H1 (cell line): ENCODE measurements at regions not wholly inside any gene's neighbourhood (a gene's known extent, or its start where the extent isn't known, plus 50 kb on each side); places are given as distances from the start of the nearest gene placed in this dataset.

Experiments used
- CTCF ChIA-PET: fragments of 300-600 bp; sonication (Branson Sonifier 250); formaldehyde crosslinking; loops from one replicate; lab custom pipeline; 2021; ENCODE audit not compliant: partially characterized antibody; lab: Charles Lee
- POLR2A ChIA-PET: fragments of 300-600 bp; sonication (Branson Sonifier 250); formaldehyde crosslinking; loops from one replicate; lab custom pipeline; 2021; ENCODE audit warnings: inconsistent platforms; ENCODE audit not compliant: partially characterized antibody; lab: Charles Lee
- DNase-seq, 2 experiments: peaks; one replicate each; pipeline versions ENCODE4 v3.0.0 to v3.0.0-alpha.2; 2010 to 2022; ENCODE audit warnings: low spot score in 2 of 2, low read depth in 1 of 2, mixed read lengths in 1 of 2
- FAIRE-seq: peaks from 2 replicates; lab custom pipeline; 2011; peaks lifted over from hg19 to GRCh38; lab: Jason Lieb, UNC
- H2AFZ ChIP-seq: 2 replicates; pipeline ENCODE4 v1.8.1; 2012; ENCODE audit warnings: low read length, inconsistent platforms
- H2AK5ac ChIP-seq: 2 replicates; pipeline ENCODE4 v1.6.1; 2013; ENCODE audit warnings: low read depth, low read length
- H2BK120ac ChIP-seq: replicated peaks from 2 replicates; pipeline ENCODE3; 2013; ENCODE audit warnings: low read depth, low read length, inconsistent platforms
- H2BK12ac ChIP-seq: 2 replicates; pipeline ENCODE4 v1.6.1; 2013; ENCODE audit warnings: low read depth, low read length
- H2BK15ac ChIP-seq: 2 replicates; pipeline ENCODE4 v1.6.1; 2013; ENCODE audit warnings: low read length
- H2BK20ac ChIP-seq: 2 replicates; pipeline ENCODE4 v1.6.1; 2013; ENCODE audit warnings: low read length
- H2BK5ac ChIP-seq: 2 replicates; pipeline ENCODE4 v1.6.1; 2013; ENCODE audit warnings: low read depth, low read length
- H3K14ac ChIP-seq: 2 replicates; pipeline ENCODE4 v1.6.1; 2013; ENCODE audit warnings: inconsistent platforms; ENCODE audit not compliant: insufficient read length
- H3K18ac ChIP-seq: 2 replicates; pipeline ENCODE4 v1.6.1; 2013; ENCODE audit warnings: low read length; ENCODE audit errors: extremely low read depth
- H3K23ac ChIP-seq: 2 replicates; pipeline ENCODE4 v1.6.1; 2013; ENCODE audit warnings: inconsistent platforms; ENCODE audit not compliant: insufficient read length
- H3K23me2 ChIP-seq: 2 replicates; pipeline ENCODE4 v1.6.1; 2013; ENCODE audit warnings: low read depth, low read length
- H3K27ac ChIP-seq: 2 replicates; pipeline ENCODE4 v1.6.1; 2011; ENCODE audit warnings: low read depth, low read length, inconsistent platforms
- H3K27me3 ChIP-seq, 4 experiments: replicated peaks in 1 of 4; 1 replicate in 1 of 4; 2 replicates in 3 of 4; pipeline versions ENCODE4 v1.6.1 to v1.8.1; 2011 to 2013; ENCODE audit warnings: low read length in 3 of 4, mild to moderate bottlenecking in 3 of 4, inconsistent platforms in 2 of 4, mixed read lengths in 2 of 4, moderate library complexity in 1 of 4; ENCODE audit not compliant: control insufficient read depth in 3 of 4, insufficient read depth in 3 of 4; ENCODE audit errors: extremely low read depth in 1 of 4
- H3K36me3 ChIP-seq, 4 experiments: 2 replicates each; pipeline versions ENCODE4 v1.6.1 to v1.8.1; 2011 to 2013; ENCODE audit warnings: mild to moderate bottlenecking in 4 of 4, low read length in 3 of 4, moderate library complexity in 2 of 4, control low read depth in 1 of 4, inconsistent platforms in 1 of 4; ENCODE audit not compliant: insufficient read depth in 4 of 4, control insufficient read depth in 2 of 4
- H3K4ac ChIP-seq: replicated peaks from 2 replicates; pipeline ENCODE3; 2013; ENCODE audit warnings: low read length, low read depth, mixed read lengths, inconsistent platforms; ENCODE audit not compliant: insufficient read length
- H3K4me1 ChIP-seq, 4 experiments: replicated peaks in 1 of 4; 1 replicate in 1 of 4; 2 replicates in 3 of 4; pipeline versions ENCODE4 v1.6.1 to v1.8.1; 2011 to 2013; ENCODE audit warnings: low read length in 3 of 4, inconsistent platforms in 2 of 4, mixed read lengths in 1 of 4; ENCODE audit not compliant: insufficient read depth in 4 of 4, control insufficient read depth in 3 of 4
- H3K4me2 ChIP-seq, 2 experiments: 2 replicates each; pipeline versions ENCODE4 v1.6.1 to v1.8.1; 2011 to 2013; ENCODE audit warnings: low read depth in 2 of 2, low read length in 2 of 2, control low read depth in 1 of 2, inconsistent platforms in 1 of 2, mild to moderate bottlenecking in 1 of 2; ENCODE audit not compliant: insufficient read depth in 1 of 2
- H3K4me3 ChIP-seq, 4 experiments: fragments of 200-600, 300-600 bp in 1 of 4; sonication (generic), shearing (Covaris generic), sonication (Bioruptor Twin) in 1 of 4; 2 replicates each; pipeline versions ENCODE4 v1.5.1 to v1.8.1; 2011 to 2016; ENCODE audit warnings: low read length in 4 of 4, low read depth in 3 of 4, control low read depth in 2 of 4, inconsistent platforms in 2 of 4, mild to moderate bottlenecking in 2 of 4, mixed read lengths in 1 of 4, moderate library complexity in 1 of 4; ENCODE audit not compliant: insufficient read depth in 2 of 4; ENCODE audit errors: extremely low read depth in 1 of 4
- H3K56ac ChIP-seq: replicated peaks from 2 replicates; pipeline ENCODE3; 2013; ENCODE audit warnings: low read depth, mild to moderate bottlenecking, mixed read lengths, low read length, inconsistent platforms; ENCODE audit not compliant: insufficient read length
- H3K79me1 ChIP-seq: 2 replicates; pipeline ENCODE4 v1.6.1; 2013; ENCODE audit warnings: low read depth, low read length, control low read depth
- H3K79me2 ChIP-seq, 2 experiments: 2 replicates each; pipeline versions ENCODE4 v1.6.1 to v1.8.1; 2012 to 2013; ENCODE audit warnings: low read length in 2 of 2, mild to moderate bottlenecking in 2 of 2, inconsistent platforms in 1 of 2; ENCODE audit not compliant: insufficient read depth in 2 of 2, control insufficient read depth in 1 of 2
- H3K9ac ChIP-seq, 4 experiments: replicated peaks in 1 of 4; 1 replicate in 1 of 4; 2 replicates in 3 of 4; pipeline versions ENCODE4 v1.6.1 to v1.8.1; 2011 to 2013; ENCODE audit warnings: low read depth in 3 of 4, low read length in 3 of 4, control low read depth in 2 of 4, mild to moderate bottlenecking in 2 of 4, moderate library complexity in 2 of 4, inconsistent platforms in 1 of 4; ENCODE audit errors: extremely low read depth in 1 of 4
- H3K9me3 ChIP-seq, 2 experiments: 2 replicates each; pipeline versions ENCODE4 v1.6.1 to v1.8.1; 2012 to 2013; ENCODE audit warnings: mild to moderate bottlenecking in 2 of 2, moderate library complexity in 2 of 2, control low read depth in 1 of 2, inconsistent platforms in 1 of 2, low read depth in 1 of 2, low read length in 1 of 2, mixed read lengths in 1 of 2; ENCODE audit not compliant: insufficient read depth in 2 of 2
- H4K20me1 ChIP-seq, 2 experiments: replicated peaks in 1 of 2; 2 replicates each; pipeline versions ENCODE3 to v1.8.1; 2011 to 2013; ENCODE audit warnings: inconsistent platforms in 2 of 2, low read length in 2 of 2, mild to moderate bottlenecking in 1 of 2; ENCODE audit not compliant: insufficient read depth in 2 of 2, control insufficient read depth in 1 of 2
- H4K5ac ChIP-seq: 2 replicates; pipeline ENCODE4 v1.6.1; 2013; ENCODE audit warnings: low read length, low read depth, mixed read lengths, inconsistent platforms; ENCODE audit not compliant: insufficient read length
- H4K8ac ChIP-seq: 2 replicates; pipeline ENCODE4 v1.8.0; 2013; ENCODE audit warnings: mild to moderate bottlenecking, moderate library complexity, low read length, inconsistent platforms; ENCODE audit not compliant: insufficient read depth; ENCODE audit errors: extremely low read depth
- H4K91ac ChIP-seq: replicated peaks from 2 replicates; pipeline ENCODE3; 2013; ENCODE audit warnings: low read length, mixed read lengths, inconsistent platforms; ENCODE audit not compliant: insufficient read length
- ASH2L ChIP-seq: fragments of 200-600, 300-600 bp; sonication (generic); IDR thresholded peaks from one replicate; pipeline ENCODE4 v1.7.1; 2017; ENCODE audit warnings: low read length
- BACH1 ChIP-seq: IDR thresholded peaks from 2 replicates; pipeline ENCODE4 v1.6.1; 2012; ENCODE audit warnings: low read length, improper control_type of control experiment
- BRCA1 ChIP-seq: IDR thresholded peaks from 2 replicates; pipeline ENCODE4 v1.6.1; 2012; ENCODE audit warnings: low read depth, low read length, improper control_type of control experiment
- CBX5 ChIP-seq: fragments of 300-800, 300-1000 bp; sonication (generic); IDR thresholded peaks from 2 replicates; pipeline ENCODE4 v1.7.1; 2016; ENCODE audit warnings: antibody characterized with exemption, low read length, low read depth
- EZH2 ChIP-seq: fragments of 200-600 bp; sonication (generic); IDR thresholded peaks from 2 replicates; pipeline ENCODE4 v1.7.1; 2012; ENCODE audit warnings: low read depth, mild to moderate bottlenecking, moderate library complexity, low read length, inconsistent platforms; ENCODE audit not compliant: severe bottlenecking
- KDM5A ChIP-seq: fragments of 200-600 bp; IDR thresholded peaks from 2 replicates; pipeline ENCODE4 v1.7.1; 2012; ENCODE audit warnings: mild to moderate bottlenecking, low read length, inconsistent platforms, mixed read lengths
- SP4 ChIP-seq: IDR thresholded peaks from 2 replicates; pipeline ENCODE4 v1.6.1; 2012; ENCODE audit warnings: low read length, inconsistent platforms
- TCF12 ChIP-seq: IDR thresholded peaks from 2 replicates; pipeline ENCODE4 v1.6.1; 2011; ENCODE audit warnings: low read depth, mild to moderate bottlenecking, low read length
- TEAD4 ChIP-seq: IDR thresholded peaks from 2 replicates; pipeline ENCODE4 v1.6.1; 2012; ENCODE audit warnings: low read depth, low read length, inconsistent platforms, mixed read lengths
- WGBS, 2 experiments: shearing (Covaris generic) in 1 of 2; methylation state at CpG; one replicate each; pipeline versions ENCODE4 v1.1.6 to v1.1.7; 2013 to 2015; ENCODE audit warnings: low lambda C conversion rate in 2 of 2, mixed read lengths in 2 of 2, inconsistent platforms in 1 of 2, low coverage in 1 of 2, missing lambda C conversion rate in 1 of 2; ENCODE audit not compliant: insufficient replicate concordance in 2 of 2, insufficient coverage in 1 of 2, insufficient read length in 1 of 2; ENCODE audit errors: extremely low coverage in 1 of 2, missing lambda C conversion rate in 1 of 2; 5-methylcytosine and 5-hydroxymethylcytosine counted together

GRCh38 chr6:40192516-40192915 is 258.3 kb upstream of the MOCS1 start:
- no peak overlapping the region for H3K14ac ChIP-seq
- POLR2A ChIA-PET, result no interaction called here
- peaks cover 0 to 3% (median 0%) of the 10 kb centered on the region in 4 experiments; a peak in 3 of 7 replicates for H3K4me1 ChIP-seq
- FAIRE-seq, result no peak
- H3K4me3 ChIP-seq, result no peak overlapping the region
- no peak overlapping the region for H2BK15ac ChIP-seq
- no peak overlapping the region for H3K18ac ChIP-seq
- H3K79me1 ChIP-seq, result no peaks in the 10 kb centered on the region
- no peak overlapping the region for H2BK20ac ChIP-seq
- H2AFZ ChIP-seq, result no peak overlapping the region
- H3K9me3 ChIP-seq, result no peaks in the 10 kb centered on the region
- no peaks in the 10 kb centered on the region for H3K36me3 ChIP-seq
- H4K8ac ChIP-seq, result no peak overlapping the region; the same call in 1 of the 2 replicates
- H2BK12ac ChIP-seq, result no peak overlapping the region
- no peak for DNase-seq
- no peaks in the 10 kb centered on the region for H4K20me1 ChIP-seq
- no peak overlapping the region for H2AK5ac ChIP-seq
- H3K23me2 ChIP-seq, result no peaks in the 10 kb centered on the region
- no peak overlapping the region for H3K9ac ChIP-seq
- no peak overlapping the region for H3K27ac ChIP-seq
- H3K4me2 ChIP-seq, result no peak overlapping the region
- H3K27me3 ChIP-seq, result no peaks in the 10 kb centered on the region
- WGBS, 2 experiments, result 76% methylated on average over 4 of the region's 4 CpGs; no CpG with 5 or more reads in 1 of the 2 experiments
- no peak overlapping the region for H3K23ac ChIP-seq
- H3K4ac ChIP-seq, result no peak overlapping the region
- H3K79me2 ChIP-seq, result no peaks in the 10 kb centered on the region
- CTCF ChIA-PET, result no interaction called here
- H4K5ac ChIP-seq, result no peak overlapping the region
- no peak for TF ChIP-seq TEAD4
- no peak for TF ChIP-seq ASH2L
- no peak for TF ChIP-seq TCF12
- TF ChIP-seq BRCA1, result no peak
- no peak for TF ChIP-seq KDM5A
- no peak for TF ChIP-seq BACH1
- TF ChIP-seq CBX5, result no peak
- no peak for TF ChIP-seq SP4
- TF ChIP-seq EZH2, result no peak
- no peak overlapping the region for H3K56ac ChIP-seq
- no peak overlapping the region for H2BK5ac ChIP-seq
- H4K91ac ChIP-seq, result no peak overlapping the region
- H2BK120ac ChIP-seq, result no peak overlapping the region
